ENCODE measurements at regions not wholly inside any gene's neighbourhood (a gene's known extent, or its start where the extent isn't known, plus 50 kb on each side); places are given as distances from the start of the nearest gene placed in this dataset.

- Histone ChIP-seq H4K20me1 (ENCODE audit: low read length) (no peaks in the 10 kb centered on the region), H3K4me1 (ENCODE audit: insufficient read depth, low read length) (no peaks in the 10 kb centered on the region), H3K36me3 (ENCODE audit: low read depth, low read length) (no peaks in the 10 kb centered on the region), H2AFZ (ENCODE audit: low read length) (no peak overlapping the region), H3K9ac (ENCODE audit: low read length) (no peak overlapping the region), H3F3A (ENCODE audit: low read length, unreplicated experiment) (no peaks in the 10 kb centered on the region), H3K9me2 (replicated peaks; ENCODE audit: low read length) (no peaks in the 10 kb centered on the region), H3K4me3 (ENCODE audit: low read length) (no peak overlapping the region), H3K9me3 (ENCODE audit: low read length) (no peaks in the 10 kb centered on the region), H3K27me3 (ENCODE audit: low read length) (peaks cover 37% of the 10 kb centered on the region), H3K4me2 (ENCODE audit: low read length) (no peak overlapping the region), H3K79me2 (ENCODE audit: low read length) (no peaks in the 10 kb centered on the region), H3K27ac (ENCODE audit: low read length) (no peak overlapping the region)
- DNase-seq = no peak
- CTCF ChIA-PET = no interaction called here
- no TSS peak for BruUV-seq (replicated peaks)
- TF ChIP-seq CTCF (conservative IDR thresholded peaks at IDR 0.05; ENCODE audit: low read depth, low read length) (no peak), EZH2phosphoT487 (IDR thresholded peaks at IDR 0.05; ENCODE audit: borderline replicate concordance, low read length) (no peak), EZH2 (IDR thresholded peaks at IDR 0.05; ENCODE audit: low read length, unreplicated experiment) (no peak)
- no peak for ATAC-seq
- intact Hi-C loops (cut with micrococcal nuclease) = no loop called here
- POLR2A ChIA-PET (ENCODE audit: unreplicated experiment) = no interaction called here
Measured at GRCh38 chr1:177854951-177855350, 114.9 kb downstream of the SEC16B start.

- no peak overlapping the region for H3K4me3 ChIP-seq (ENCODE audit: low read length)
- H3K79me2 ChIP-seq (ENCODE audit: low read length) = no peaks in the 10 kb centered on the region
- no peaks in the 10 kb centered on the region for H3K36me3 ChIP-seq (ENCODE audit: low read depth, low read length)
- H2AFZ ChIP-seq (ENCODE audit: low read length) = no peak overlapping the region
- H3K4me1 ChIP-seq (ENCODE audit: insufficient read depth, low read length) = no peaks in the 10 kb centered on the region
- no peak for DNase-seq
- intact Hi-C loops (cut with micrococcal nuclease) = no loop called here
- no peak overlapping the region for H3K27ac ChIP-seq (ENCODE audit: low read length)
- H3F3A ChIP-seq (ENCODE audit: low read length, unreplicated experiment) = no peaks in the 10 kb centered on the region
- H3K27me3 ChIP-seq (ENCODE audit: low read length) = peaks cover 14% of the 10 kb centered on the region
- ATAC-seq = no peak
- no peaks in the 10 kb centered on the region for H3K9me3 ChIP-seq (ENCODE audit: low read length)
- H4K20me1 ChIP-seq (ENCODE audit: low read length) = no peaks in the 10 kb centered on the region
- POLR2A ChIA-PET (ENCODE audit: unreplicated experiment) = no interaction called here
- BruUV-seq (replicated peaks) = no TSS peak
- no peak overlapping the region for H3K9ac ChIP-seq (ENCODE audit: low read length)
- H3K4me2 ChIP-seq (ENCODE audit: low read length) = no peak overlapping the region
- TF ChIP-seq EZH2phosphoT487 (IDR thresholded peaks at IDR 0.05; ENCODE audit: borderline replicate concordance, low read length) (no peak), EZH2 (IDR thresholded peaks at IDR 0.05; ENCODE audit: low read length, unreplicated experiment) (no peak), CTCF (conservative IDR thresholded peaks at IDR 0.05; ENCODE audit: low read depth, low read length) (no peak)
- CTCF ChIA-PET = no interaction called here
- no peaks in the 10 kb centered on the region for H3K9me2 ChIP-seq (replicated peaks; ENCODE audit: low read length)
Measured at GRCh38 chr1:177849579-177850290, 120.1 kb downstream of the SEC16B start.

- DNase-seq (no peak), ATAC-seq (no peak)
- intact Hi-C loops (cut with micrococcal nuclease) = no loop called here
- Histone ChIP-seq H3K9me3 (ENCODE audit: low read length) (no peaks in the 10 kb centered on the region), H3K4me3 (ENCODE audit: low read length) (no peak overlapping the region), H3K4me2 (ENCODE audit: low read length) (no peak overlapping the region), H3K9me2 (replicated peaks; ENCODE audit: low read length) (no peaks in the 10 kb centered on the region), H3K9ac (ENCODE audit: low read length) (no peak overlapping the region), H2AFZ (ENCODE audit: low read length) (no peak overlapping the region), H3K4me1 (ENCODE audit: insufficient read depth, low read length) (no peaks in the 10 kb centered on the region), H3K79me2 (ENCODE audit: low read length) (no peaks in the 10 kb centered on the region), H3K36me3 (ENCODE audit: low read depth, low read length) (no peaks in the 10 kb centered on the region), H3F3A (ENCODE audit: low read length, unreplicated experiment) (no peaks in the 10 kb centered on the region), H3K27me3 (ENCODE audit: low read length) (peaks cover 14% of the 10 kb centered on the region), H4K20me1 (ENCODE audit: low read length) (no peaks in the 10 kb centered on the region), H3K27ac (ENCODE audit: low read length) (no peak overlapping the region)
- TF ChIP-seq EZH2phosphoT487 (IDR thresholded peaks at IDR 0.05; ENCODE audit: borderline replicate concordance, low read length) = no peak
- TF ChIP-seq CTCF (conservative IDR thresholded peaks at IDR 0.05; ENCODE audit: low read depth, low read length) = no peak
- TF ChIP-seq EZH2 (IDR thresholded peaks at IDR 0.05; ENCODE audit: low read length, unreplicated experiment) = no peak
- no TSS peak for BruUV-seq (replicated peaks)
- CTCF ChIA-PET = no interaction called here
- POLR2A ChIA-PET (ENCODE audit: unreplicated experiment) = no interaction called here
Measured at GRCh38 chr1:177849130-177849529, 120.7 kb downstream of the SEC16B start.

Measured in PC-3 (cell line).